ENCODE measurements at regions not wholly inside any gene's neighbourhood (a gene's known extent, or its start where the extent isn't known, plus 50 kb on each side); places are given as distances from the start of the nearest gene placed in this dataset.

DNA sequence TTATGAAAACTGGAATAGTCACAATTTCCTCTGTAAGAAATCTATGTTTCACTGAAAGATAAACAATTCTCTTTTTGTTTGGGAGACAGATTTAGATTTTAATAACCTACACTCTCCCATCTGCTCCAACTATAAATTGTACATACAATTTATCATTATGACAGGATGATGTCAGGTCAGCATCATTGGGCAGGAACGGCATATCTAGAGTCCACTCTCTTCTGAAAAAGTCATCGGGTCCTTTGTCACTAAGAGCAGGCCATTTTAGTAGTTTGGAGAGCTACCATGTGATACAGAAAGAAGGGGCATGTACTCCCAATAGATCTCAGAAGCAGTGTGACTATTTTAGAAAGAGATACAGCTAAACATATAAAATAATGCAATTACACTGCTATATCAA is 180.8 kb upstream of the ARGLU1 start:
- no peak for DNase-seq (ENCODE audit: low read depth)

DNA sequence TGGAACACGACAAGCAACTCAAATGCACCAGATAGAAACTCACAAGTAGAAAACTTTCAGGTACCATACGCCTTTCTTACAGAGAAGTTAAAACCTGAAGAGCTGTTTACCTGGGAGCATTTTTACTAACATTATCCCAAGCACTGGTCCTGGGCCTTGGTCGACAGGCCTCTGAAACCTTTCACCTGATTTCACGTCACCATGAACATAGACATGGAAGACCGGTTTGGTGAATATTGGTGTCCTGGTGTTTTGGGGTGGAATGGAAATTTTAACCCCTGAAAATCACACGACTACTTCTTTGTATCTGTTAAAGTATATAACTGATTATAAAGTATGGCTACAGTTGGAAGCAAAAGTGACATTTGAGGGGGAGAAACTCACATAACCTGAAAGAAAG is 176.6 kb upstream of the ARGLU1 start:
- no peak for DNase-seq (ENCODE audit: low read depth)

DNA sequence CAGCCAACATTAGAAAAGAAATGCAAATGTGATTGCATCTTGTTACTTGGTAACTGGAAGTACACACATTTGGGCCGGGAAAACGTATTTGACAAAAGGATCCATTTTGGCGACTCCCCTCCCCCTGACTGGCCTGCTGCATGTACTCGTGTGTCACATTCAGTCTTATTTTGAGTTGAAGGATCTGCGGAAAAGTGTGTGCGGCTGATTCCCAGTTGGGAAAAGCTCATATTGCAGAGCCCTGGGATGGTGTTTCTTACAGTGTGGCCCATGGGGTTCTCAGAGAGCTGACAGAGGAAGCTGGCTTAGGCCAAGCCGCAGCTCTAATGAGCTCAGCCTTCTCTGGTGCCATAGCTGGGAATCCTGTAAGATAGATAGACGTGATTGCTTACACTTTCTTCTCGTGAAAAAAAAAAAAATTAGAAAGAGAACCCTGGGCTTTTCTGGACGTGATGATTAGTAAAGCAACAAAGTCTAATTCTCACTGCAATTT is 170.3 kb upstream of the ARGLU1 start:
- DNase-seq (ENCODE audit: low read depth), result no peak

DNA sequence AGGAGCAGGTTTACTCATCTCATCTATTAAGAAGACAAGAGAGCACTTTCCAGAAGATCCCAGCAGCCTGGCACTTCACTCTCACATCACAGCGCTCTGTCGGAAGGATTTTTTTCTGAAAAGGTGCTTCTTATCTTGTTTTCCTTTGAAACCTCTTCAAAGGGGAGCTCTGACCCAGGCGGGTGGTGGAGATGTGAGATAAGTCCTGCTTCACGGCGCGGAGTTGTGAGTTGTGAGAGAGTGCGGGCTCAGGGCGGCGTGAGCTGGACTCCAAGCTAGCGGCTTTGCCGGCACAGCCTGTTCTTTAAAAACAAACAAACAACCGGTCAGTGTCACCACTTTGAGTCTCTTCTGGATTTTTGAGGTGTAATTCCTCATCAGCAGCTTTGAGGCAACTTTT is 169.0 kb upstream of the ARGLU1 start:
- no peak for DNase-seq (ENCODE audit: low read depth)

DNA sequence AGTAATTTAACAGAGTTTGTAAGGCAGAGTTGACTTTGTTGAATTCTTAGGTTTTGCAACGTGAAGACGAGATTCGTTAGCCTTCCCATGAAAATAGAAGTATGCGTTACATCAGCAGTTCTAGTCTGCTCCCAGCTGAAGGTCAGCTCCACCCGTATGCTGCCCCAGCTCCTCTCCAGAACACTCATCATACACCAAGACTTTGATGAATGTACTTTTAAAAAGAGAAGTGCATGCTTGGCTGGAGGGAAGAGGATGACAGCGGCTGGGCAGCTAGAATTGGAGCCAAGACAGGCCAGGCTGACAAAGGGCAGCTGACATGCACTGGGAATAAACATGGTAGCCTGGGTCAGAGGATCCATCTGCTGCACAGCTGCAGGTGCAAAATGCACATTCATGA is 166.3 kb upstream of the ARGLU1 start:
- no peak for DNase-seq (ENCODE audit: low read depth)

DNA sequence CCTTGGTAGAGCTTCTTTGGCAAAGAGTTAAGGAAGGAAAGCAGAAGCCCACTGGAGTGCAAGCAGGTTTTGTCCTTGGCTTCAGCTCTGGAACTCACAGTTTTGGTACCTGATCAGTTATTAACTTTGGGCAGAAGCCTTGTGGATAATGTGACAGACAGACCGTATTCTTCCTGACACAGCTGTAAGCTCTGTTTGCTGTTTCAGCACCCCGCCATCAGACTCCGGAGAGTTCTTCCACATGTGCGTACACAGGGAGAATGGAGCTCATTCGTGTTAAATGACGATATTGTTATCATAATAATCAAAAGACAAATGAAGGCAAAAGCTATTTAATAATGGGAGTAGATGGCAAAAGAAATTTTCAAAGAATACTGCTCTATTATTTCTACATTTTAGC is 155.1 kb upstream of the ARGLU1 start:
- no peak for DNase-seq (ENCODE audit: low read depth)

DNA sequence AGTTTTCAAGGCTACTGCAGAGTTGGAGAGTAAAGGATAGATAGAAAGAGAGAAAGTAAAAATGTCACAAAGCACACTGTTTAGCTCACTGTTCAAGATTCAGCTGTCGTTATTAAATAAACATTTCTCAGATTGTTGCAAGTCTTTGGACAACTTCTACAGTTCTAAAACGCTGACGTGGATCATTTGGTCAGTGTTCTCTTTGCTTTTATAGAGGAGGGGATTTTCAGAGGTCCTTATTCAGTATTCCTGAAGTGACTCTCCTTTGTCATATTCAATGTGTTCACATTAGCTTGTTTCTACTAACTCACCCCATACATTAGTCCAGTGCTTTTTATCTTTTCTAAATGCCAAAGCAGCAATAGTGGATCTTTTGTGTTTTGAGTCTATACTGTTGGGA is 154.7 kb upstream of the ARGLU1 start:
- DNase-seq (ENCODE audit: low read depth), result no peak

DNA sequence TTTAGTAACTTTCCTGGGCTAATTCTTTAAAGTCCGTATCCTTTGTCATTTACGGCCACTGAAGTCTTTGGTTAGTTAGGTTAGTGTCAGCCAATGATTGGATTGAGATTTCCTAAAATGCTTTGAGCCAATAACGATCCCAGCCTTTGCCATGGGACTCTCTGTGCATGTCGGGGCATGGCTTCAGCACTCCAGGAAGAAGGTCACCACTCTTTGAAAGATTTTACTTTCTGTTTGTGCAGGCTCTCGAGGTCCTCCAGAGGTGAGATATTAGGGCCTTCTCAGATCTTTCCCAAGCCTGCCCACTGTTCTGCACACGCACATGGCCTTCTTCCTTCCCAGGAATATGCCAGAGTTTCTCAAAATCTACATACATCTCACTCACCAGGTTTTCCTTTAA is 153.7 kb upstream of the ARGLU1 start:
- DNase-seq (ENCODE audit: low read depth), result no peak

DNA sequence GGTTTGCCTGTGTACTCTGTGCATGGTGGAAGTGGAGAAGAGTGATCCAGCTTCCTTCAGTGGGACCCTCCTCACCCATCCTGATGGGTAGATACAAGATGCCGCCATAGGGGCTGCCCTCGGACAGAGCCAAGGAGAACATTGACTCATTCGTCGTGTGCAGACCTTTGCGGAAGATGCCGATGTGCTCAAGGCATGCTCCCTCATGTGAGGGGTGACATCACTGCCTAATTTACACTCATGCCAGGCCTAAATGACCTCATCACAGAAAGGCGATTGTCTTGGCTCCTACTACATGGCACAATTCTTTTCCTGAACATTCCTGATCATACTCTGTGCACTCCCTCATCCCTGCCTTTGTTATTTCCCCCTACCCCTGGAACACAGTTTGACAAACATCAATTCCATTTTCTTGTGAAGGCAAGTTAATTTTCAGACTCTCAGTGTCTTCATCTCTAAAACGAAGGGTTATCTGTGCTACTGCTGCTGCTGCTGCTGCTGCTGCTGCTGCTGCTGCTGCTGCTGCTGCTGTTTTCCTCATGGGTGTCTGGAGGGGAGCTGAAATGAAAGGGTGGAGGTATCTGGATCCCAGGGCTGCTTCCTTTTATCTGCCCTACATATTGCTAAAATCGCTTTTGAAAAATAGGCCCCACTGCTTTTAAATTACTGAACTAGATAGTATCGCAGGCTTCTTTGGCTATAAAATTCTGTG is 146.5 kb upstream of the ARGLU1 start:
- DNase-seq (ENCODE audit: low read depth), result no peak

DNA sequence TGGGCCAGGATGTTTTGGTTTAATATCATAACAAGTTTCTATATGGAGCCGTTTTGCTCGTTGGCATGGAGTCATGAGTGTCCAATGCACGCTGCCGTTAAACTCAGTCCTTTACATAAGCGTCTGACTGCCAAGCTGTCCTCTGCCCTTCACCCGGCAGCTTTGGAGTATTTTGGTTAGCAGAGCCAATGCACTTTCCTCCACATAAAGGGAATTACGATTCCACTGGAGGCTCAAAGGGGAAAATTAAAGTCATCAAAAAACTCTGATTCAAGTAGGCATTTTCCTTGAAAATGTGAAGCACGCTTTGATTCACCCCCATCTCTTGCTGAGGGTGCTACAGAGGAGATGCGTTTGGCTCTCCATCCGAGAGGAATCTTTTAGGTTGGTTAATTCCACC is 144.4 kb upstream of the ARGLU1 start:
- no peak for DNase-seq (ENCODE audit: low read depth)

DNA sequence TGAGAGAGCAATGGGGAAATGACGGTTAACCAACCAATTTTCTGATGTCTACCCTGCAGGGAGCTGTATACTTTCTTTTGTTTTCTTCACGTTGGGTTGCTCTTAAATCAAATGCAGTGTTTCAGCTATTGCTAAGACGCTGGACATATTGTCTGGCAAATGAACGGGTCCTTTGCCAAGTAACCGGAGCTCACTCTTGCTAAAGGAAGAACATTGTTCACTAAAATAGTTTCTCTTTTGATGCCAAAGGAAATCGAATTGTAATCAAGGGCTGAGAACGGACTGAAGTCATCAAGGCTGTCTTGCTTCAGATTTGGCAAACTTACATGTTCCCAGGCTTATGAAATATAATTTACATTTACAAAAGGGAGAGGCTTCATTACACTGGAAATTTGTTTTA is 142.3 kb upstream of the ARGLU1 start:
- DNase-seq (ENCODE audit: low read depth), result peak; percentile 8

DNA sequence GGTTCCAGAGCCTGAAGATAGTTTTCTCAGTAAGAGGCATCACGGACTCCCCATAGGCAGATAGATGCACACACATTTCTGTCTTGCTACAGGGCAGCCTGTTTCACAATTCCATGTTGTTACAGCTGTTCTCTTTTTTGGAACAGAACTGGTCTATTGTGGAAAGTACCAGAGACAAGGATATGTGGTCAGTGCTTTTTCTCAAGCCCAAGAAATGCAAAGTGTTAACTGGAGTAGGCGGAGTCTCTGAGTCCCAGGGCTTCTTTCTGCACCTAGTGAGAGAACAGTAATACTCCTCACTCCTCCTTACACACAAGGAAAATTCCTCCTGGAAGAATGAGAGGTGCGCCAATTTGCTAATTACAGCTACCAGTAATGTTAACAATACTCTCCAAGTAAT is 141.6 kb upstream of the ARGLU1 start:
- DNase-seq (ENCODE audit: low read depth), result peak; percentile 88

DNA sequence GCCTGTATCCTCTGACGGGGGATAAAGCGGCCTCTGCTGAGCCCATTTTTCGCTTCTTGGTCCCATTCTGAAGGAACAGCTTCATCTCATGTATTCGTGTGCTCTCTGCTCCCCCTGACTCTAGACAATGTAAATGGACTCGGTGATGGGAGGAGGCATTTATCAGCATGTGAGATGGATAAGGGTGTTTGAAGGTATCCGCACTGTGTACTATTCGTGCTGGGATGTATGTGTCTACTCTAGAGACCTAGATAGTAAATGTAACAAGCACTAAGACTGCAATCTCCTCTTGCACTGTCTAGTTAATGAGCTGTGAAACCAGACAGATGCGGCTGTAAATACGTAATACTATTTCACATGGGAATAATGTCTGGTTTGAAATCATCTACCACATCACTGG is 134.6 kb upstream of the ARGLU1 start:
- no peak for DNase-seq (ENCODE audit: low read depth)

DNA sequence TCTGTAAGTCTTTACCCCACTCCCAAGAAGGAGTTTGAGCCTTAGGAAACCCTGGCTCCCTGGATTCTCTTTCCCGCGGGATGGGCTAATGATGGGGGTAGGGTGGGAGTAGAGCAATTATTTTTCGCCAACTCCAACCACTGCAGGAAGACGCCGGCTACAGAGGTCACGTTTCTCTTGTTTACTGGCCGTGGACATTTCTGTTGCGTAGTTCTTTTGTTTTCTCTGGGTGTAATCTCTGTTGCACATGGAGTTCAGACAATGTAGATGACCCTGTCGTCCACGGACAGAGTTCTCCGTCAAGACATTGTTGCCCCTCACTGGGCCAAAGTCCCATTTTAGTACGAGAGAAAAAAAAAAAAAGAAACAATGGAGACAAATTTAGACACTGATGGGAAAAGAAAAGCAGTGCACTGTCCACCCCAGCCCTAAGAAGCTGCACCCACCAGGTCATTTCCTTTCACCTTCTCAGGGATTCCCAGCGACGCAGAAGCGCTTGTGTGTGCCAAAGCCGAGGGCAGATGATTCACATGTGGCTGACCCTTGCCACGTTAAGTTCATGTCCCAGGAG is 133.9 kb upstream of the ARGLU1 start:
- DNase-seq (ENCODE audit: low read depth), result no peak

DNA sequence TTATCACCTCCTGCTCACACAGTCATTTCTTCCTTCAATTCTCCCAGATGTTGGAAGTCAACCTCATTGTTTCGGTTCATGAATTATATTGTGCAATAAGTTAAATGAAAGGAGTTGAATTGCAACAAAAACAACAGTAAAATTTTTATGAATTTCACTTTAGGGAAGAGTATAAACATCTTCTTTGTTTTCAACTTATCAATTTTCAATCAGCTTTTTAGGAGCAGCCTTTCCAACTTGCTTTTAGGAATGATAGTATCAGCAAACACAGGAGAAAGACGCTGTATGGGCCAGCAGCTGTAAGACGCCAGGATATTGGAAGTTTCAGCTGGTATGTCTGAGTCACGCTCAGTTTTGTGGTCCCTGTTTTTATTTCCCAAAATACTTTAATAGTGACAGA is 132.5 kb upstream of the ARGLU1 start:
- DNase-seq (ENCODE audit: low read depth), result peak; percentile 18

DNA sequence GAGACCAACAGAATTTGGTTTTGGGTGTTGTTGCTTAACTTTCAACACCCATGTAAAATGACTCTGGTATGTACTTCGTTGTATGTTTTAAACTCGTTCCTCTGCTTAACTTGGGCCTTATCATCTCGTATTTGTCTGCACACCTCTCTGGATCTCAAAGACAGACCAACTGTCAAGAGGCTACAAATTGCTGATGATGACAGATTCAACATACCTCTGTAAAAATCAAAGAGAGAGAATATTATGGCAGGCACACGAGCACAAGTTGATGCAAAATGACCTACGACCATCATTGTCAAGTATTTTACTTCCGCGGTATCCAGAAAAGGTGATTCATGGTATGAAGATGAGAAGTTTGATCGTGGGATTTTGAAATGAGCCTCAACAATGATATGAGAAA is 132.1 kb upstream of the ARGLU1 start:
- no peak for DNase-seq (ENCODE audit: low read depth)

DNA sequence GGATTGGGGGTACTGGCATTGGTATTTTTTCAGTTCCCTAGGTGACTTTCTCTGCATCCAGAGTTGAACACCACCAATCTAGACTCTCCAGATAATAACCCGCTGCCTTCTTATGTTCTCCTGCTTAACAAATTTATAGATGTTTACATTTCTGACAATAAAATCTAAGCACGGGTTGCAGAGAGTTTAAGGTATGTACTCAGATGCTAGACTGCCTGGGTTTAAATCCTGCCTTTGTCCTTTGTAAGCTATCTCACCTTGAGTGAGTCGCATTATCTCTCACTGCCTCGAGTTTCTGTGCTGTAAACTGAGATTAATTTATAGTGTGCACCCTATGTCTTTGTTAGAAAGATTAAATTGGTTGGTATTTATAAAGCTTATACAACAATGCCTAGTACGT is 131.4 kb upstream of the ARGLU1 start:
- no peak for DNase-seq (ENCODE audit: low read depth)

DNA sequence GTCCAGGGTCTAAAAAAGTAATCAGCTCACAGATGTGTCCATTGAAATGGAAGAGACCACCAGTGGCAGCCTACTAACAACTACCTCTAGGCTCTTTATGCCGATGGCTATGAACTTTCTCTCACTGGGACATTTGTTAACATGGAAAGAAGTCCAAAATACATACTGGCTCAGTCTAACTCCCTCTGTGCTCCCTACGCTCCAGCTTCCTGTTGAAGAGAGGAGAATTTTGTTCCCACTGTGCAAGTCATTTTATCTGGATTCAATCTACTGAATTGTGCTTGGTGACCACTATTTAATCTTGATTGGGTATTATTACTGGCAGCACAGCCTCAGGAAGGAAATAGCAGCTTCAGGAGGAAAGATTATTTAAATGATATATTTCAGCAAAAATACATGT is 128.8 kb upstream of the ARGLU1 start:
- DNase-seq (ENCODE audit: low read depth), result no peak

DNA sequence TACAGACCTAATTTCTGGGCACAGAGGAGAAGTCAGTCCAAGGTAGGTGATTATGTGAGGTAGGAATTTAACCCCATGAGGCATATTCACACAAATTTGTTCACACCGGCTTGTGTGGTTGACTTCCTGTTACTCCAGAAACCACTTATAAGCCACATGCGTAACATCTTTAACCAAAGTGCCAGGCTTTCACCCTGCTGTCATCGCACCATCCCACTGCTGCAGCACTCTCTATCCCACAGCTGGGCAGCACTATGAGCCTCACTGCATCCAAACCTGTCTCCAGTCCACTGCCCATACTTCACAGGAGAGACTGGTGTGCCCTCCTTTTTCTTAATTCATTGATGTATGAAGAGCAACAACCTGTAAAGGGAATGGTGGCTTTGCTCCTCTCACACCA is 128.2 kb upstream of the ARGLU1 start:
- DNase-seq (ENCODE audit: low read depth), result no peak

DNA sequence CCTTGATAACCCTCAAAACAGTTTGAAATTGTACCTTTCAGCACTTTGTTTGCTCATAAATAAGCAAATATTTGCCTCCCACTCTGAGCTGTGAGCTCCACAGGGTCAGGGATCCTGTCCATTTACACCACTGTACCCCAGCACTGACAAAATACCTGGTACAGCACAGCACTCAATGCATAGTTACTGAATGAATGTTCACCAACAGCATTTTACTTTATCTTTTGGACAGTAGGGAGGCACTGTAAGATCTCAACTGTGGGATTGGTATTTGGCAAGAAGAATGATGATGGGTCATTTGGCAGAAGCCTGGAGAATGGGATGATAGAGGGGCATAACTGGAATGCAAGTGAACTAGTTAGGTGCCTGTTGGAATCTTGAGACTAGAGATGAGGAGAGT is 127.2 kb upstream of the ARGLU1 start:
- DNase-seq (ENCODE audit: low read depth), result no peak

DNA sequence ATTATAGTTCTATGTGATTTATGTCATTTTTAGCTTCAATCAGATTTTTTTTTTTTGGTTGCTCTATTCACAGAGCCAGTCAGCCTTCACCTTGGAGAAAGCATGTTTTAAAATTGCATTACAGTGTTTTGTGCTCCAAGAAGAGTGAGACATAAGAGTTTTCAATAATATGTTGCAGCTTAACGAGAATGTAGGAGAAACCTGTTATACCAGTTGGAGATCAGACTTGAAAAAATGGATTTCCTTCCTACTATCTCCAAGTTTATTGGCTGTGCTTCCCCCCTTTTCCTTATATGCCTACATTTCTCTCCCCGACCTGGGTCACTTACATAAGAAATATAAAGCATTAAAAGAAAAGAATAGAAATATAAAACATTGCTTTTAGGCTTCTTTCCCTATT is 123.9 kb upstream of the ARGLU1 start:
- DNase-seq (ENCODE audit: low read depth), result no peak

DNA sequence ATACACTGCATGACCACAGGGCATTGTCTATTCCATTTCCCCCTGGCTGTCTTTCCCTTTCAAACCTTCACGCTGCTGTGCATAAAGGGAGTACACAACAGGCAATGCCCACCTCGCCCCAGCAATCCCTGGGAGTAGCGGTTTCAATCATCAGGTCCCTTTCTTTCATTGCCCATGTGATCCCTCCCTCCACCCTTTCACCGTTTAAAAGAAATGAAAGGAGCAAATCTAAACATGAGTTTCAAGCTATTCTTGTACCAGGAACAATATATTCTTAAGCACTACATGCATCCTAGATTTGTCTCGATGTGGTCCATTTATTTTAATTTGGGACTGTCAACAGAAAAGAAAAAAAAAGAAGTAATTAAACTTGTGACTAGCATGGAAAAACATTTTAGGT is 123.4 kb upstream of the ARGLU1 start:
- DNase-seq (ENCODE audit: low read depth), result no peak

DNA sequence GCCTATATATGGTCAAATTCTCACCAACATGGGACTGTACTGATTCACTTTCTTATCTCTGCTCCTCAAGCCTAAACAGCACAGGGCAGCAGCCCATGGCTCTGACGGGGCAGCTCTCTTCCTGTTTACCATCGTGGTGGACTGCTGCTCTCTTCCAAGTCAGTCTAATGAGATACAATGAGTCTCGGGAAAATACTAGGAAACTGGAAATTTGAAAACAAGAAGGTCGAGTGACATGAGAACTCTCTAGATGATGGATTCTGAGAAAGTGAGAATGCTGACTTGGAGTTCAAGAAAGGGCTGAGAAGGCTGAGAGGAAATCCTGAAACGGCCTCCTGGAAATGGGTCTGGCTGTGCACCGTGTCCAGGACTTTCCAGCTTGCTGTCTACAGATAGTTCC is 122.8 kb upstream of the ARGLU1 start:
- no peak for DNase-seq (ENCODE audit: low read depth)

DNA sequence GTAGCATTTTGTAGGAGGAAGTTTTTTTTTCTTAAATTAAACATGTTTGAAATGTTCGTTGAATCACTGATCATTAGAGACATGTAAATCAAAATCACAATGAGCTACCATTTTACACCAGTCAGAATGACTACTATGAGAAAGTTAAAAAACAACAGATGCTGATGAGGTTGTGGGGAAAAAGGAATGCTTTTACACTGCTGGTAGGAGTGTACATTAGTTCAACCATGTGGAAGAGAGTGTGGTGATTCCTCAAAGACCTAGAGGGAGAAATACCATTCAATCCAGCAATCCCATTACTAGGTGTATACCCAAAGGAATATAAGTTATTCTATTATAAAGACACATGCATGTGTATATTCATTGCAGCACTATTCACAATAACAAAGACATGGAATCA is 122.0 kb upstream of the ARGLU1 start:
- no peak for DNase-seq (ENCODE audit: low read depth)

All from LHCN-M2 (cell line).